Liver (tissue), 8 donors: ENCODE measurements at regions not wholly inside any gene's neighbourhood (a gene's known extent, or its start where the extent isn't known, plus 50 kb on each side); places are given as distances from the start of the nearest gene placed in this dataset.

ENCODE experiments used
- DNase-seq: peaks from one replicate; pipeline ENCODE4 v3.0.0-alpha.2; 2017; ENCODE audit warnings: low spot score
- H3K27ac ChIP-seq, 2 donors: one replicate each; pipeline ENCODE4 v1.7.0; 2013; ENCODE audit warnings: inconsistent platforms in 2 of 2, low read length in 2 of 2, control low read depth in 1 of 2, low read depth in 1 of 2, mild to moderate bottlenecking in 1 of 2
- H3K27me3 ChIP-seq, 4 donors: one replicate each; pipeline versions ENCODE4 v1.6.1 to v1.7.0; 2013; ENCODE audit warnings: low read length in 3 of 4, inconsistent platforms in 1 of 4, mild to moderate bottlenecking in 1 of 4, moderate library complexity in 1 of 4; ENCODE audit not compliant: control insufficient read depth in 4 of 4, insufficient read depth in 4 of 4
- H3K36me3 ChIP-seq, 4 donors: one replicate each; pipeline versions ENCODE4 v1.6.1 to v1.7.0; 2013; ENCODE audit warnings: low read length in 3 of 4, mild to moderate bottlenecking in 3 of 4, low read depth in 1 of 4, moderate library complexity in 1 of 4; ENCODE audit not compliant: control insufficient read depth in 4 of 4, insufficient read depth in 3 of 4
- H3K4me1 ChIP-seq, 4 donors: one replicate each; pipeline versions ENCODE4 v1.6.1 to v1.7.0; 2013; ENCODE audit warnings: low read length in 3 of 4, mild to moderate bottlenecking in 3 of 4, moderate library complexity in 1 of 4; ENCODE audit not compliant: control insufficient read depth in 4 of 4, insufficient read depth in 4 of 4
- H3K4me3 ChIP-seq, 3 donors: one replicate each; pipeline versions ENCODE4 v1.6.1 to v1.7.0; 2013; ENCODE audit warnings: low read length in 3 of 3, control low read depth in 1 of 3, low read depth in 1 of 3, mild to moderate bottlenecking in 1 of 3
- H3K9ac ChIP-seq, 2 donors: one replicate each; pipeline ENCODE4 v1.7.0; 2013; ENCODE audit warnings: low read length in 2 of 2, mild to moderate bottlenecking in 2 of 2, moderate library complexity in 2 of 2, control low read depth in 1 of 2, low read depth in 1 of 2
- H3K9me3 ChIP-seq, 4 donors: one replicate each; pipeline versions ENCODE4 v1.6.1 to v1.7.0; 2013; ENCODE audit warnings: low read length in 3 of 4; ENCODE audit not compliant: control insufficient read depth in 4 of 4
- CTCF ChIP-seq: fragments of 150-350 bp; IDR thresholded peaks from 2 replicates; pipeline ENCODE4 v1.5.1; 2017; ENCODE audit warnings: improper control_type of control experiment, low read depth, low read length; ENCODE audit not compliant: missing input control
- HNF4A ChIP-seq, 2 donors: conservative IDR thresholded peaks; 2 replicates each; pipeline ENCODE4 v1.6.1; 2016; ENCODE audit warnings: antibody characterized with exemption in 2 of 2, mild to moderate bottlenecking in 2 of 2
- HNF4G ChIP-seq: IDR thresholded peaks from 2 replicates; pipeline ENCODE4 v1.6.1; 2016; ENCODE audit warnings: antibody characterized with exemption
- JUND ChIP-seq, 2 donors: IDR thresholded peaks; 2 replicates each; pipeline ENCODE4 v1.6.1; 2016; ENCODE audit warnings: antibody characterized with exemption in 2 of 2
- NR2F2 ChIP-seq: IDR thresholded peaks from 2 replicates; pipeline ENCODE4 v1.6.1; 2016; ENCODE audit warnings: antibody characterized with exemption
- RAD21 ChIP-seq, 2 donors: IDR thresholded peaks; 2 replicates each; pipeline ENCODE4 v1.6.1; 2016; ENCODE audit warnings: antibody characterized with exemption in 2 of 2, mild to moderate bottlenecking in 2 of 2
- REST ChIP-seq: IDR thresholded peaks from 2 replicates; pipeline ENCODE4 v1.6.1; 2016; ENCODE audit warnings: antibody characterized with exemption, mild to moderate bottlenecking
- RXRA ChIP-seq, 2 donors: IDR thresholded peaks; 2 replicates each; pipeline ENCODE4 v1.6.1; 2017 to 2018; ENCODE audit warnings: antibody characterized with exemption in 2 of 2, mild to moderate bottlenecking in 1 of 2
- ZBTB33 ChIP-seq: IDR thresholded peaks from 2 replicates; pipeline ENCODE4 v1.6.1; 2016; ENCODE audit warnings: antibody characterized with exemption
- WGBS: extraction: QIAGEN DNeasy Blood & Tissue Kit; methylation state at CpG from one replicate; pipeline ENCODE4 v1.1.7; 2013; 5-methylcytosine and 5-hydroxymethylcytosine counted together
- TF ChIP-seq, protein P1 (sequence below): IDR thresholded peaks from 2 replicates; pipeline ENCODE4 v1.6.1; 2016; ENCODE audit warnings: antibody characterized with exemption
- donor health status: healthy.
- donor health status: healthy.
- donor health status: healthy.
- donor health status: healthy.
- donor health status: healthy.

DNA sequence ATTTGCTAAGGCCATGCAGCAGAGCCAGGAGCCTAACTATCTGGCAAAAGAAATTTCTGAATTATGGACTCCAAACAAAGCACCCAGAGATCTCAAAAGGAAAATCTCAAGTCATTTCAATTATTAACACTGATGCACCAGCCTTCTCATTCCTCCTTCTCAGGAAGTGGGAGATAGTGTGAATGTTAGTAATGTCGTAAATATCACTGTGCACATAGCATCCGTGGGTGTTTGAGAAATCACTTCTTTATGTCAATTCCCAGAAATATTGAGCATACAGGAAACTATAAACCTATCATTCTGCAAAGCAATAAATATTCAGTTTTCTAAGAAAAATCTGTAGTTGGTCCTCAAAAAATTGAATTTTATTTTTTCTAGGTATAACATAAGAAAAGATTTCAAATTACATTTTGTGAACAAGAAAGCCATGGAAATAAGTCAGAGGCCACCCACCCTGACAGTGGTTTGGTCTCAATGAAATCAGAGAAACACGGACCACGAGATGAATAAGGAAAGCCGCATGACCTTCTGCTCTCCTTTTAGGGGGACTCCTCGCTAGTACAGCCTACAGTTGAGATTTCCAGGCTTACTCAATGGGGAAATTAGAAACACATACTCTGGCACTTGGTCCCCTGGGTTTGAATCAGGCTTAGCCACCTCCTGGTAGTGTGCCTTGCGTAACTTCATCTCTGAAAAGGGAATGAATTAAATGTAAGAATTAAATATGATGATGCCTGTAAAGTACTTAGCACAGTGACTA, 120.6 kb downstream of the DIRAS2 start (continued):
- no peak for TF ChIP-seq CTCF

DNA sequence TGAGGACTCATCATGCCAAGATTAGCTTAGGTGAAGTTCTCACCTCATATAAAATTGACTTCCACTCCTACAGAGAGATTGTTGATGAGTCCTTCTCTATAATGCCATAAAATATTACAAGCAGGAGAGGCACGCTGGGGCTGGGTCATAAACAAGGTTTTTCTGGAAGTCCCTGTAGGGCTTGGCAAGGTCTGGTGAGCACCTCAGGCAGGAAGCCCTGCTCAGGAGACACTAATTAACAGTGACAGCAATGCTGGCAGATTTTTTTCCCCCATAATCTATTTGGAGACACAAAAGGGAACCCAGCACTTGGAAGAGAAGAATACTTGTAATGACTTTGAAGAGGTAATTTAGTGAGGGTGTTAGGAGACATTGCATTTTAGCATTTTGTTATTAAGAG, 118.7 kb downstream of the DIRAS2 start:
- no peak overlapping the region for H3K9ac ChIP-seq
- no peaks in the 10 kb centered on the region for H3K36me3 ChIP-seq
- 49% methylated on average over 1 of the region's 1 CpG for WGBS
- no peaks in the 10 kb centered on the region for H3K4me1 ChIP-seq
- H3K27me3 ChIP-seq = peaks cover 0 to 3% (median 0%) of the 10 kb centered on the region in 4 donors
- H3K27ac ChIP-seq = no peak overlapping the region
- H3K4me3 ChIP-seq = no peak overlapping the region
- no peak for DNase-seq
- H3K9me3 ChIP-seq = no peaks in the 10 kb centered on the region
- TF ChIP-seq NR2F2 (no peak), ZBTB33 (no peak), RXRA (IDR thresholded peaks at IDR 0.05) (no peak), HNF4G (no peak), HNF4A (conservative IDR thresholded peaks at IDR 0.05) (no peak), RAD21 (IDR thresholded peaks at IDR 0.05) (no peak), CTCF (no peak), REST (no peak), JUND (IDR thresholded peaks at IDR 0.05) (no peak)
- TF ChIP-seq, protein P1, sequence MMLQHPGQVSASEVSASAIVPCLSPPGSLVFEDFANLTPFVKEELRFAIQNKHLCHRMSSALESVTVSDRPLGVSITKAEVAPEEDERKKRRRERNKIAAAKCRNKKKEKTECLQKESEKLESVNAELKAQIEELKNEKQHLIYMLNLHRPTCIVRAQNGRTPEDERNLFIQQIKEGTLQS = no peak
